Small intestine (tissue), 7 donors: ENCODE measurements at regions not wholly inside any gene's neighbourhood (a gene's known extent, or its start where the extent isn't known, plus 50 kb on each side); places are given as distances from the start of the nearest gene placed in this dataset.

Experiments
- DNase-seq, 2 donors: peaks; one replicate each; pipeline versions ENCODE4 v3.0.0 to v3.0.0-alpha.2; 2013
- FAIRE-seq: peaks from 2 replicates; lab custom pipeline; 2012; peaks lifted over from hg19 to GRCh38; lab: Jason Lieb, UNC
- H3K27ac ChIP-seq, 3 donors: one replicate each; pipeline ENCODE4 v1.5.1; 2013; ENCODE audit warnings: low read length in 2 of 3, mild to moderate bottlenecking in 2 of 3, control low read depth in 1 of 3, inconsistent platforms in 1 of 3, low read depth in 1 of 3, moderate library complexity in 1 of 3
- H3K27me3 ChIP-seq, 3 donors: one replicate each; pipeline ENCODE4 v1.6.1; 2013; ENCODE audit warnings: low read length in 3 of 3, inconsistent platforms in 1 of 3; ENCODE audit not compliant: control insufficient read depth in 3 of 3, insufficient read depth in 3 of 3
- H3K36me3 ChIP-seq, 3 donors: one replicate each; pipeline ENCODE4 v1.6.1; 2013; ENCODE audit warnings: low read length in 3 of 3, inconsistent platforms in 1 of 3, low read depth in 1 of 3, mild to moderate bottlenecking in 1 of 3, moderate library complexity in 1 of 3; ENCODE audit not compliant: control insufficient read depth in 3 of 3, insufficient read depth in 2 of 3
- H3K4me1 ChIP-seq, 3 donors: one replicate each; pipeline ENCODE4 v1.6.1; 2013; ENCODE audit warnings: low read length in 2 of 3, inconsistent platforms in 1 of 3, low read depth in 1 of 3, mild to moderate bottlenecking in 1 of 3, moderate library complexity in 1 of 3; ENCODE audit not compliant: control insufficient read depth in 3 of 3, insufficient read depth in 2 of 3
- H3K4me3 ChIP-seq, 3 donors: one replicate each; pipeline ENCODE4 v1.5.1; 2013; ENCODE audit warnings: low read length in 3 of 3, control low read depth in 1 of 3, inconsistent platforms in 1 of 3, low read depth in 1 of 3, mild to moderate bottlenecking in 1 of 3, moderate library complexity in 1 of 3
- H3K9me3 ChIP-seq, 2 donors: one replicate each; pipeline ENCODE4 v1.6.1; 2013; ENCODE audit warnings: low read depth in 1 of 2, low read length in 1 of 2; ENCODE audit not compliant: control insufficient read depth in 2 of 2, insufficient read depth in 1 of 2
- WGBS, 3 donors: extraction: QIAGEN DNeasy Blood & Tissue Kit; methylation state at CpG; one replicate each; pipeline ENCODE4 v1.1.7; 2013; 5-methylcytosine and 5-hydroxymethylcytosine counted together
- donor health status: healthy with polysubstance abuse.
- donor health status: control.
- donor health status: control.
- donor health status: Bipolar disorder and iron deficiency.
- donor health status: healthy.

- Histone ChIP-seq H3K27ac (no peak overlapping the region), H3K9me3 (no peaks in the 10 kb centered on the region), H3K27me3 (peaks cover 0 to 2% (median 0%) of the 10 kb centered on the region in 3 donors), H3K4me3 (no peak overlapping the region), H3K36me3 (no peaks in the 10 kb centered on the region), H3K4me1 (no peaks in the 10 kb centered on the region)
- FAIRE-seq (no peak), DNase-seq (no peak)
- 41 to 47% (median 42%) methylated on average over 8 of the region's 8 CpGs for WGBS, 3 donors
Measured at GRCh38 chr3:16658004-16658924, 53.0 kb upstream of the DAZL start.

- no peaks in the 10 kb centered on the region for H3K4me1 ChIP-seq
- WGBS, 3 donors, result 86 to 92% (median 87%) methylated on average over 3 of the region's 3 CpGs
- DNase-seq, result no peak
- FAIRE-seq, result no peak
- H3K9me3 ChIP-seq, result no peaks in the 10 kb centered on the region
- H3K4me3 ChIP-seq, result no peak overlapping the region
- H3K36me3 ChIP-seq, result no peaks in the 10 kb centered on the region
- peaks cover 0 to 2% (median 0%) of the 10 kb centered on the region in 3 donors for H3K27me3 ChIP-seq
- no peak overlapping the region for H3K27ac ChIP-seq
Measured at GRCh38 chr3:16658925-16659793, 53.9 kb upstream of the DAZL start.

DNA sequence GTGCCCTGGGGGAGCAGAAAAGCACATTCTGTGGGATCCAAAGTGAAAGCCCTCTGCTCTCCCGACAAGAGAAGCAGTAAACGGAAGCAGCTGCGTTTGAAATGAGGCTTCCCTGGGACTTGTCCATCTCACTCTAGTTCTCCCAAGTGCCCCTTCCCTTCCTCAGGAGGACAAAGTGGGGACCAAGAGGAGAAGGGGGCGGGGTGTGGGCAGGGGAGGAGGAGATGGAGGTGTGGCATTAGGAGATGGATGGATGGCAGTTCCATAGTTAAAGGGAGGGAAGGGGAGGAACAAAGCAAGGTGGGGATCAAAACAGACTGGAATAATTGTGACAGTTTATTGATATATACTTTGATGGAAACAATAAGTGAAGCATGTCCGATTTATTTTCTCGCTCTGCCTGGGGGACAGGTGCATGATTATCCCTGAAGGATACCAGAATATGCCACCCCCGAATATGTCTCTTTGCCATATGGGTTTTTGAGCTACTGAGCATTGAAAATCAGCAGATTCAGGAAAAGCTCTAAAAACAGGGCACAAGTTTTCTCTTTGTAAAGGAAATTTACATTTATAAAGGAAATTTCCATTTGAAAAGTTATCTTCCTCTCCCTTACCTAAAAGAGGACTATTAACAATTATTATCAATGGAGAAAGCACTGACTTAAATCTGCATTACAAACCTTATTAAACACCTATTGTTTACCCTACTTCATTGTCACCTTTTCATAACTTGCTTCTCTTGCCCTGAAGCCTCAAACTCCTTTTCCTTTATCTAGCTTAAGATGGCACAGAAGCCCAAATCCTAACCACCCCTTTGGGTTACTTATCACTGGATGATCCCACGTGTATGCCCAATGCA lies 58.9 kb upstream of the DAZL start:
- Histone ChIP-seq H3K27ac (no peak overlapping the region), H3K9me3 (no peaks in the 10 kb centered on the region), H3K27me3 (no peaks in the 10 kb centered on the region), H3K36me3 (no peaks in the 10 kb centered on the region), H3K4me1 (peaks cover 0 to 7% (median 0%) of the 10 kb centered on the region in 3 donors), H3K4me3 (no peak overlapping the region)
- FAIRE-seq (no peak), DNase-seq (no peak)
- 66 to 74% (median 71%) methylated on average over 7 to 8 of the region's 8 CpGs for WGBS, 3 donors

DNA sequence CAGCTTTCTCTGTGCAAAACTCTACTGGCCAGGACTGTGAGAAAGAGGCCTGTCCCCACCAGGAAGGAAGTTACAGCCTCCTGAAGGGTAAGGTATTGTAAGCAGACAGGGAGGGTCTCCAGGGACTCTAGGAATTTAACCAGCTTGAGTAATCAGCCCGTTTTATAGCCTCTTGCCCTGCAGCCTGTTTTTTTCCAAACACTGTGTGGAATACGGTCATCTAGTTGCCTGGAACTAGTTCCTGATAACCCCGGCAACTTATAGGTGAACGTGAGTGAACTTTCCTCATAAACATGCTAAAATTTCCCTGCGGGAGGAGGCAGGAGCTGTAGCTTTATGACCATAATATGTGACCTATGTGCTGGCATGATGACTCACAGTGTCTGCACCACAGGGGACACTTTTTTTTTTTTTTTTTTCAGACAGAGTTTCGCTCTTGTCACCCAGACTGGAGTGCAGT lies 60.1 kb upstream of the DAZL start:
- Histone ChIP-seq H3K9me3 (no peaks in the 10 kb centered on the region), H3K36me3 (no peaks in the 10 kb centered on the region), H3K4me3 (no peak overlapping the region), H3K27me3 (no peaks in the 10 kb centered on the region), H3K4me1 (peaks cover 0 to 7% (median 0%) of the 10 kb centered on the region in 3 donors), H3K27ac (peak overlapping the region in 1 of 3 donors; percentile 36)
- FAIRE-seq (no peak), DNase-seq (peak; percentile 86 to 90)
- 13 to 45% (median 32%) methylated on average over 6 of the region's 6 CpGs for WGBS, 3 donors

- DNase-seq, result no peak
- H3K4me3 ChIP-seq, result no peak overlapping the region
- H3K27me3 ChIP-seq, result no peaks in the 10 kb centered on the region
- no peak overlapping the region for H3K27ac ChIP-seq
- no peaks in the 10 kb centered on the region for H3K36me3 ChIP-seq
- WGBS, 3 donors, result 90 to 97% (median 95%) methylated on average over 2 of the region's 2 CpGs
- peaks cover 0 to 7% (median 0%) of the 10 kb centered on the region in 3 donors for H3K4me1 ChIP-seq
- no peak for FAIRE-seq
- no peaks in the 10 kb centered on the region for H3K9me3 ChIP-seq
Measured at GRCh38 chr3:16666206-16666605, 61.0 kb upstream of the DAZL start.

GRCh38 chr3:16667633-16668032 lies 62.4 kb upstream of the DAZL start:
- Histone ChIP-seq H3K4me3 (no peak overlapping the region), H3K27ac (no peak overlapping the region), H3K4me1 (peaks cover 0 to 7% (median 0%) of the 10 kb centered on the region in 3 donors), H3K9me3 (no peaks in the 10 kb centered on the region), H3K27me3 (no peaks in the 10 kb centered on the region), H3K36me3 (no peaks in the 10 kb centered on the region)
- WGBS, 3 donors, result 68 to 76% (median 70%) methylated on average over 4 of the region's 4 CpGs
- DNase-seq, result no peak
- no peak for FAIRE-seq

DNA sequence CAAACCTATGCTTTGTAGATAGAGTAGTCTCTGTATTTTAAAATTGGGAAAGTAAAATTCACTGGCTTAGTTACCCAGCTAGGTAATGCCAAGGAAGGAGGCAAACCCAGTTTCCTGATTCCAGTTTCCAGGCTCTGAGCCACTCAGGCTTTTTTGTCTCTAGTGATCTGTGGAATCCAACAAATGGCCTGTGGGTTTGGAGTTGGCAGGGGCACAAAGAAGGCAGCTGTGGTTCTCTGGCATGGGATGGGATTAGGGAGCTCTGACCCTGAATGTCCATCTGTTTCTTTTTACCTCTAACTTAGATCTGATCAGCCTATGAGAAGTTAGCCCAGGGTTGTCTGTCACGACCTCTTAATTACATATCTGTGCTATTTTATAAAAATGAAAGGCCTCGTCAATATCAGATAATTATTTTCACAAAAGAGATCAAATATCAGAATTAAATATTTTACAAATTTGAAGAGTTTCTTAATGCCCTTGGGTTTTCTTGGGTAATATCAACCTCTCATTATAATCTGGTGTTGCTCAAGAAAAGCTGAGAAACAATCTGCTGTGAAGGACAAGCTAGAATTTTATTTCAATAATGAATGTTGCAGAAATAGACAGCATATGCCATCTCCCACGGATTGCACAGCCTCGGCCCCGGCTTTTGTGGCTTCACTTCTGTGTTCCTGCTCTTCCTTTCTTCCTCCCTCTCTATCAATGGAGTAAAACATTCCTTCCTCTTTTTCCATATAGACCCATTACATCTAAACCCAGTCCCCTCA lies 63.7 kb upstream of the DAZL start:
- H3K9me3 ChIP-seq, result no peaks in the 10 kb centered on the region
- no peaks in the 10 kb centered on the region for H3K27me3 ChIP-seq
- H3K36me3 ChIP-seq, result no peaks in the 10 kb centered on the region
- WGBS, 3 donors, result 80 to 85% (median 81%) methylated on average over 5 of the region's 5 CpGs
- peaks cover 0 to 7% (median 0%) of the 10 kb centered on the region in 3 donors for H3K4me1 ChIP-seq
- H3K27ac ChIP-seq, result no peak overlapping the region
- H3K4me3 ChIP-seq, result no peak overlapping the region
- FAIRE-seq, result no peak
- DNase-seq, result no peak
